ENCODE measurements at regions not wholly inside any gene's neighbourhood (a gene's known extent, or its start where the extent isn't known, plus 50 kb on each side); places are given as distances from the start of the nearest gene placed in this dataset.

DNA sequence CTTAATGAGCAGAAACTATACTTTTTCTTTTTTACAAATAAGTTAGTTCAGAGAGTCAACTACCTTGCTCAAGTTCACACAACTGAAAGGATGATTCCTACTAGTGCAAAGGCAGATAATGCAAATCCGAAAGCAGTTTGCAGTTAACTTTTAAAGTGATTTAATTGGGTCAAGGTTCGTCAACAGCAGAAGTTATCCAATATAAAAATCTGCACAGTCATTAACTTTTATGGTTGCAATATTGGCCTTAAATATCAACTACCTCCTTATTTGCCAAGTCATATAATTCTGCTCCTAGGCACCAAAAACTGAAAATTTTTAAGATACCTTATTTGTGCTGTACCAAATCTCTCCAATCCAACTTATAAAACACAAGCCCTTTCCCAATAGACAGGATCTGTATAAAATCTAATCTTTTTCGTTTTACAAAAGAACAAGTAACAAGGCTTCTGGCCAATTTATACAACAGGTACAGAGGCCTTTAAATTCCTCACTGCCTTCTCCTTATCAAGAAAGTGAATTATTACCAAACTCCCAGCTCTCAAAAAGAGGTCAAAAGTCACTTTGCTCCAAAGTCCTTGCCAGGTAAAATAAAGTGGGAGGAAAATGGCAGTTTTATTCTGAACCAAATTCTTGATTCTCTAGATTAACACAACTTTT lies 416.6 kb upstream of the NECTIN3 start:
- no peak for TF ChIP-seq CTCF (IDR thresholded peaks at IDR 0.05)
- no peak for TF ChIP-seq ZNF263 (CRISPR knock-in tag; IDR thresholded peaks at IDR 0.05; ENCODE audit: low read depth)
- no peak for TF ChIP-seq CDX4 (CRISPR knock-in tag; IDR thresholded peaks at IDR 0.05; ENCODE audit: borderline replicate concordance)
- TF ChIP-seq TEAD4 (CRISPR knock-in tag; IDR thresholded peaks at IDR 0.05): no peak
- TF ChIP-seq, protein P1, sequence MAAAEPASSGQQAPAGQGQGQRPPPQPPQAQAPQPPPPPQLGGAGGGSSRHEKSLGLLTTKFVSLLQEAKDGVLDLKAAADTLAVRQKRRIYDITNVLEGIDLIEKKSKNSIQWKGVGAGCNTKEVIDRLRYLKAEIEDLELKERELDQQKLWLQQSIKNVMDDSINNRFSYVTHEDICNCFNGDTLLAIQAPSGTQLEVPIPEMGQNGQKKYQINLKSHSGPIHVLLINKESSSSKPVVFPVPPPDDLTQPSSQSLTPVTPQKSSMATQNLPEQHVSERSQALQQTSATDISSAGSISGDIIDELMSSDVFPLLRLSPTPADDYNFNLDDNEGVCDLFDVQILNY (CRISPR knock-in tag; IDR thresholded peaks at IDR 0.05): no peak
- no peak for TF ChIP-seq JUN (CRISPR knock-in tag; IDR thresholded peaks at IDR 0.05)
- no peak for TF ChIP-seq FOXP1 (CRISPR knock-in tag; IDR thresholded peaks at IDR 0.05; ENCODE audit: borderline replicate concordance)
- TF ChIP-seq, protein P2, sequence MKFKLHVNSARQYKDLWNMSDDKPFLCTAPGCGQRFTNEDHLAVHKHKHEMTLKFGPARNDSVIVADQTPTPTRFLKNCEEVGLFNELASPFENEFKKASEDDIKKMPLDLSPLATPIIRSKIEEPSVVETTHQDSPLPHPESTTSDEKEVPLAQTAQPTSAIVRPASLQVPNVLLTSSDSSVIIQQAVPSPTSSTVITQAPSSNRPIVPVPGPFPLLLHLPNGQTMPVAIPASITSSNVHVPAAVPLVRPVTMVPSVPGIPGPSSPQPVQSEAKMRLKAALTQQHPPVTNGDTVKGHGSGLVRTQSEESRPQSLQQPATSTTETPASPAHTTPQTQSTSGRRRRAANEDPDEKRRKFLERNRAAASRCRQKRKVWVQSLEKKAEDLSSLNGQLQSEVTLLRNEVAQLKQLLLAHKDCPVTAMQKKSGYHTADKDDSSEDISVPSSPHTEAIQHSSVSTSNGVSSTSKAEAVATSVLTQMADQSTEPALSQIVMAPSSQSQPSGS (CRISPR knock-in tag; IDR thresholded peaks at IDR 0.05; ENCODE audit: borderline replicate concordance, low read depth): no peak
- TF ChIP-seq, protein P3, sequence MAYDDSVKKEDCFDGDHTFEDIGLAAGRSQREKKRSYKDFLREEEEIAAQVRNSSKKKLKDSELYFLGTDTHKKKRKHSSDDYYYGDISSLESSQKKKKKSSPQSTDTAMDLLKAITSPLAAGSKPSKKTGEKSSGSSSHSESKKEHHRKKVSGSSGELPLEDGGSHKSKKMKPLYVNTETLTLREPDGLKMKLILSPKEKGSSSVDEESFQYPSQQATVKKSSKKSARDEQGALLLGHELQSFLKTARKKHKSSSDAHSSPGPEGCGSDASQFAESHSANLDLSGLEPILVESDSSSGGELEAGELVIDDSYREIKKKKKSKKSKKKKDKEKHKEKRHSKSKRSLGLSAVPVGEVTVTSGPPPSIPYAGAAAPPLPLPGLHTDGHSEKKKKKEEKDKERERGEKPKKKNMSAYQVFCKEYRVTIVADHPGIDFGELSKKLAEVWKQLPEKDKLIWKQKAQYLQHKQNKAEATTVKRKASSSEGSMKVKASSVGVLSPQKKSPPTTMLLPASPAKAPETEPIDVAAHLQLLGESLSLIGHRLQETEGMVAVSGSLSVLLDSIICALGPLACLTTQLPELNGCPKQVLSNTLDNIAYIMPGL (CRISPR knock-in tag; IDR thresholded peaks at IDR 0.05): no peak
- TF ChIP-seq CREB1 (CRISPR knock-in tag; IDR thresholded peaks at IDR 0.05): no peak
- no peak for TF ChIP-seq ZNF317 (CRISPR knock-in tag; IDR thresholded peaks at IDR 0.05; ENCODE audit: borderline replicate concordance, low read depth)

All from WTC11 (cell line).